Calu3 (cell line): ENCODE measurements at regions not wholly inside any gene's neighbourhood (a gene's known extent, or its start where the extent isn't known, plus 50 kb on each side); places are given as distances from the start of the nearest gene placed in this dataset.

Source experiments
- BruUV-seq: library from RNA; stranded (reverse); fragments of 400-500 nt; replicated peaks from 2 replicates; lab custom pipeline; 2021; lab: Mats Ljungman, UMichigan
- CTCF ChIA-PET: fragments of 300-600 bp; sonication (Branson Sonifier 250); formaldehyde crosslinking; loops from one replicate; lab custom pipeline; 2022; ENCODE audit warnings: antibody characterized with exemption; lab: Charles Lee
- DNase-seq: peaks from one replicate; pipeline ENCODE4 v3.0.0; 2022
- H3K27ac Mint-ChIP-seq: one replicate; pipeline ENCODE4 v1.8.0; 2022; ENCODE audit warnings: mixed read lengths; ENCODE audit not compliant: unreplicated experiment
- H3K27me3 Mint-ChIP-seq: one replicate; pipeline ENCODE4 v1.8.0; 2022; ENCODE audit warnings: mixed read lengths; ENCODE audit not compliant: unreplicated experiment
- H3K36me3 Mint-ChIP-seq: one replicate; pipeline ENCODE4 v1.8.0; 2022; ENCODE audit warnings: mild to moderate bottlenecking, moderate library complexity, mixed read lengths; ENCODE audit not compliant: insufficient read depth, unreplicated experiment
- H3K4me1 Mint-ChIP-seq: one replicate; pipeline ENCODE4 v1.8.0; 2022; ENCODE audit warnings: mild to moderate bottlenecking, low read depth, mixed read lengths; ENCODE audit not compliant: unreplicated experiment
- H3K4me3 Mint-ChIP-seq: one replicate; pipeline ENCODE4 v1.8.0; 2022; ENCODE audit warnings: mild to moderate bottlenecking, low read depth, moderate library complexity, mixed read lengths; ENCODE audit not compliant: unreplicated experiment
- H3K9me3 Mint-ChIP-seq: one replicate; pipeline ENCODE4 v1.8.0; 2022; ENCODE audit warnings: low read depth, mixed read lengths; ENCODE audit not compliant: unreplicated experiment
- CTCF ChIP-seq: fragments of 200-600 bp; IDR thresholded peaks from one replicate; pipeline ENCODE4 v1.8.0; 2022; ENCODE audit warnings: antibody characterized with exemption; ENCODE audit not compliant: unreplicated experiment
- intact Hi-C: fragments of 100-400 bp; cut with micrococcal nuclease; formaldehyde crosslinking; loops from one replicate; pipeline ENCODE4 v1.10.0; 2022; ENCODE audit not compliant: unreplicated experiment

GRCh38 chr12:97082029-97082428 is 175.0 kb downstream of the NEDD1 start:
- intact Hi-C loops, result no loop called here
- Mint-ChIP-seq H3K4me3 (no peak overlapping the region), H3K36me3 (no peaks in the 10 kb centered on the region), H3K27me3 (no peaks in the 10 kb centered on the region), H3K4me1 (no peaks in the 10 kb centered on the region), H3K9me3 (no peaks in the 10 kb centered on the region), H3K27ac (no peak overlapping the region)
- TF ChIP-seq CTCF, result no peak
- CTCF ChIA-PET, result no interaction called here
- no TSS peak for BruUV-seq
- no peak for DNase-seq

- no peak overlapping the region for H3K27ac Mint-ChIP-seq
Measured at GRCh38 chr12:97093187-97093683, 186.2 kb downstream of the NEDD1 start.

GRCh38 chr12:97097734-97098133 is 190.7 kb downstream of the NEDD1 start:
- CTCF ChIA-PET, result no interaction called here
- BruUV-seq, result no TSS peak
- intact Hi-C loops, result no loop called here
- H3K36me3 Mint-ChIP-seq, result no peaks in the 10 kb centered on the region
- no peak for DNase-seq
- H3K4me3 Mint-ChIP-seq, result no peak overlapping the region
- H3K27me3 Mint-ChIP-seq, result no peaks in the 10 kb centered on the region
- H3K27ac Mint-ChIP-seq, result no peak overlapping the region
- no peaks in the 10 kb centered on the region for H3K4me1 Mint-ChIP-seq
- no peaks in the 10 kb centered on the region for H3K9me3 Mint-ChIP-seq
- TF ChIP-seq CTCF, result no peak

More at GRCh38 chr12:97093187-97093683, 186.2 kb downstream of the NEDD1 start:
- BruUV-seq, result no TSS peak
- H3K4me3 Mint-ChIP-seq, result no peak overlapping the region
- intact Hi-C loops, result no loop called here
- H3K36me3 Mint-ChIP-seq, result no peaks in the 10 kb centered on the region
- no peaks in the 10 kb centered on the region for H3K27me3 Mint-ChIP-seq
- CTCF ChIA-PET, result no interaction called here
- no peak for TF ChIP-seq CTCF
- H3K9me3 Mint-ChIP-seq, result no peaks in the 10 kb centered on the region
- no peaks in the 10 kb centered on the region for H3K4me1 Mint-ChIP-seq
- no peak for DNase-seq

GRCh38 chr12:97109441-97109840 is 202.4 kb downstream of the NEDD1 start:
- no TSS peak for BruUV-seq
- DNase-seq, result no peak
- intact Hi-C loops, result no loop called here
- TF ChIP-seq CTCF, result no peak
- CTCF ChIA-PET, result interaction anchor here (0.7 kb wide), 1 partner anchor 60 kb away, joined by 4 read pairs; no protein-coding TSS in a partner anchor
- H3K4me3 Mint-ChIP-seq, result no peak overlapping the region
- no peaks in the 10 kb centered on the region for H3K27me3 Mint-ChIP-seq
- no peaks in the 10 kb centered on the region for H3K36me3 Mint-ChIP-seq
- H3K9me3 Mint-ChIP-seq, result peaks cover 12% of the 10 kb centered on the region
- no peaks in the 10 kb centered on the region for H3K4me1 Mint-ChIP-seq
- H3K27ac Mint-ChIP-seq, result no peak overlapping the region
